Calu3 (cell line): ENCODE measurements at regions not wholly inside any gene's neighbourhood (a gene's known extent, or its start where the extent isn't known, plus 50 kb on each side); places are given as distances from the start of the nearest gene placed in this dataset.

Source experiments
- BruUV-seq: library from RNA; stranded (reverse); fragments of 400-500 nt; replicated peaks from 2 replicates; lab custom pipeline; 2021; lab: Mats Ljungman, UMichigan
- CTCF ChIA-PET: fragments of 300-600 bp; sonication (Branson Sonifier 250); formaldehyde crosslinking; loops from one replicate; lab custom pipeline; 2022; ENCODE audit warnings: antibody characterized with exemption; lab: Charles Lee
- DNase-seq: peaks from one replicate; pipeline ENCODE4 v3.0.0; 2022
- H3K27ac Mint-ChIP-seq: one replicate; pipeline ENCODE4 v1.8.0; 2022; ENCODE audit warnings: mixed read lengths; ENCODE audit not compliant: unreplicated experiment
- H3K27me3 Mint-ChIP-seq: one replicate; pipeline ENCODE4 v1.8.0; 2022; ENCODE audit warnings: mixed read lengths; ENCODE audit not compliant: unreplicated experiment
- H3K36me3 Mint-ChIP-seq: one replicate; pipeline ENCODE4 v1.8.0; 2022; ENCODE audit warnings: mild to moderate bottlenecking, moderate library complexity, mixed read lengths; ENCODE audit not compliant: insufficient read depth, unreplicated experiment
- H3K4me1 Mint-ChIP-seq: one replicate; pipeline ENCODE4 v1.8.0; 2022; ENCODE audit warnings: mild to moderate bottlenecking, low read depth, mixed read lengths; ENCODE audit not compliant: unreplicated experiment
- H3K4me3 Mint-ChIP-seq: one replicate; pipeline ENCODE4 v1.8.0; 2022; ENCODE audit warnings: mild to moderate bottlenecking, low read depth, moderate library complexity, mixed read lengths; ENCODE audit not compliant: unreplicated experiment
- H3K9me3 Mint-ChIP-seq: one replicate; pipeline ENCODE4 v1.8.0; 2022; ENCODE audit warnings: low read depth, mixed read lengths; ENCODE audit not compliant: unreplicated experiment
- intact Hi-C: fragments of 100-400 bp; cut with micrococcal nuclease; formaldehyde crosslinking; loops from one replicate; pipeline ENCODE4 v1.10.0; 2022; ENCODE audit not compliant: unreplicated experiment
- TF ChIP-seq, protein P1 (sequence below): fragments of 200-600 bp; IDR thresholded peaks from one replicate; pipeline ENCODE4 v1.8.0; 2022; ENCODE audit warnings: antibody characterized with exemption; ENCODE audit not compliant: unreplicated experiment

GRCh38 chr16:82368041-82368440 is 198.0 kb upstream of the MPHOSPH6 start:
- BruUV-seq: no TSS peak
- H3K27me3 Mint-ChIP-seq: peaks cover 62% of the 10 kb centered on the region
- no peak overlapping the region for H3K27ac Mint-ChIP-seq
- no peaks in the 10 kb centered on the region for H3K36me3 Mint-ChIP-seq
- intact Hi-C loops: no loop called here
- no peaks in the 10 kb centered on the region for H3K4me1 Mint-ChIP-seq
- TF ChIP-seq, protein P1, sequence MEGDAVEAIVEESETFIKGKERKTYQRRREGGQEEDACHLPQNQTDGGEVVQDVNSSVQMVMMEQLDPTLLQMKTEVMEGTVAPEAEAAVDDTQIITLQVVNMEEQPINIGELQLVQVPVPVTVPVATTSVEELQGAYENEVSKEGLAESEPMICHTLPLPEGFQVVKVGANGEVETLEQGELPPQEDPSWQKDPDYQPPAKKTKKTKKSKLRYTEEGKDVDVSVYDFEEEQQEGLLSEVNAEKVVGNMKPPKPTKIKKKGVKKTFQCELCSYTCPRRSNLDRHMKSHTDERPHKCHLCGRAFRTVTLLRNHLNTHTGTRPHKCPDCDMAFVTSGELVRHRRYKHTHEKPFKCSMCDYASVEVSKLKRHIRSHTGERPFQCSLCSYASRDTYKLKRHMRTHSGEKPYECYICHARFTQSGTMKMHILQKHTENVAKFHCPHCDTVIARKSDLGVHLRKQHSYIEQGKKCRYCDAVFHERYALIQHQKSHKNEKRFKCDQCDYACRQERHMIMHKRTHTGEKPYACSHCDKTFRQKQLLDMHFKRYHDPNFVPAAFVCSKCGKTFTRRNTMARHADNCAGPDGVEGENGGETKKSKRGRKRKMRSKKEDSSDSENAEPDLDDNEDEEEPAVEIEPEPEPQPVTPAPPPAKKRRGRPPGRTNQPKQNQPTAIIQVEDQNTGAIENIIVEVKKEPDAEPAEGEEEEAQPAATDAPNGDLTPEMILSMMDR: no peak
- H3K4me3 Mint-ChIP-seq: no peak overlapping the region
- CTCF ChIA-PET: interaction anchor here (0.6 to 0.9 kb wide), 6 partner anchors 54 to 328 kb away, joined by 3 to 7 read pairs (median 4); no protein-coding TSS in a partner anchor
- peak; percentile 24 for DNase-seq
- no peaks in the 10 kb centered on the region for H3K9me3 Mint-ChIP-seq

GRCh38 chr16:82366462-82366861 is 196.4 kb upstream of the MPHOSPH6 start:
- intact Hi-C loops: no loop called here
- Mint-ChIP-seq H3K36me3 (no peaks in the 10 kb centered on the region), H3K27ac (no peak overlapping the region), H3K4me3 (no peak overlapping the region), H3K4me1 (no peaks in the 10 kb centered on the region), H3K9me3 (no peaks in the 10 kb centered on the region), H3K27me3 (peaks cover 62% of the 10 kb centered on the region)
- no peak for DNase-seq
- no TSS peak for BruUV-seq
- TF ChIP-seq, protein P1: no peak
- CTCF ChIA-PET: interaction anchor here (1.6 kb wide), 1 partner anchor 214 kb away, joined by 3 read pairs; no protein-coding TSS in a partner anchor

- Mint-ChIP-seq H3K9me3 (no peaks in the 10 kb centered on the region), H3K4me1 (no peaks in the 10 kb centered on the region), H3K4me3 (no peak overlapping the region), H3K27ac (no peak overlapping the region), H3K36me3 (no peaks in the 10 kb centered on the region), H3K27me3 (peaks cover 66% of the 10 kb centered on the region)
- intact Hi-C loops: no loop called here
- TF ChIP-seq, protein P1: no peak
- CTCF ChIA-PET: no interaction called here
- no peak for DNase-seq
- BruUV-seq: no TSS peak
Measured at GRCh38 chr16:82364690-82365089, 194.7 kb upstream of the MPHOSPH6 start.

DNA sequence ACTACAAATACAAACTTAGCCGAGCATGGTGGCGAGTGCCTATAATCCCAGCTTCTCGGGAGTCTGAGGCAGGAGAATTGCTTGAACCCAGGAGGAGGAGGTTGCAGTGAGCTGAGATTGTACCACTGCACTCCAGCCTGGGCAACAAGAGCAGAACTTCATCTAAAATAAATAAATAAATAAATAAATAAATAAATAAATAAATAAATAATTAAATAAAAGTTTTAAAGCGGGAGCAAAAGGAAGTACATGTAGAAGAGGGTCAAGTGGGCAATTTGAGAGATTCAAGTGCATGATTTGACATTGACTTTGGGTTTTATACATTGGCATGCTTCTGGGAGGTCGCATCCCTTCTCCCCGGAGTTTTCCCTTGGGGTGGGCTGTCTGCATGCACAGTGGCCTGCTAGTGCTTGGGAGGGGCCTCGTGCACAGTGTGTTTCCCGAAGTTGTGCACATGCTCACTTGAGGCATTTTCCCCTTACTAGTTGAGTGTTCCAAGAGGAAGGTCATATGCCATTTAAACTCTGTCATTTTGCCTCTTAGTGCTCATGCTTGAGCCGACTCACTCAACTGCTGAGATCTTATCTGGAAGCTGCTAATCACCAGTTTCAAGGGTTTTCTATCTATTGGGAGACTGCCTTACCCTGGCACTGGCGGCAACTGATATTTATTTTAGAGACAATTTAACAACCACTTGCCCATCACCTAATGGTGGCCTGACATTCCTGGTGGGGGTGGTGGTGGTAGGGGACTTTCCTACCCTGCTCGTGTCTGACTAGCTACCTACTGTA is 193.2 kb upstream of the MPHOSPH6 start:
- intact Hi-C loops: no loop called here

More for the DNA sequence above, 193.2 kb upstream of the MPHOSPH6 start:
- TF ChIP-seq, protein P1: no peak
- peaks cover 72% of the 10 kb centered on the region for H3K27me3 Mint-ChIP-seq
- no peak for DNase-seq
- no peak overlapping the region for H3K4me3 Mint-ChIP-seq
- CTCF ChIA-PET: no interaction called here
- peaks cover 3% of the 10 kb centered on the region for H3K4me1 Mint-ChIP-seq
- H3K9me3 Mint-ChIP-seq: peaks cover 3% of the 10 kb centered on the region
- no peaks in the 10 kb centered on the region for H3K36me3 Mint-ChIP-seq
- no peak overlapping the region for H3K27ac Mint-ChIP-seq
- BruUV-seq: no TSS peak
